Gastrocnemius medialis (tissue), 4 donors: ENCODE measurements at regions not wholly inside any gene's neighbourhood (a gene's known extent, or its start where the extent isn't known, plus 50 kb on each side); places are given as distances from the start of the nearest gene placed in this dataset.

ENCODE experiments used
- POLR2A ChIP-seq, 2 donors: fragments of 450-650 bp; IDR thresholded peaks; one replicate each; pipeline ENCODE4 v1.6.1; 2017; ENCODE audit warnings: antibody characterized with exemption in 2 of 2, mild to moderate bottlenecking in 2 of 2, moderate library complexity in 2 of 2
- TF ChIP-seq, protein P1 (sequence below), 5 experiments: fragments of 450-650 bp in 3 of 5; fragments of 200-600 bp in 2 of 5; sonication (generic) in 2 of 5; IDR thresholded peaks in 4 of 5; conservative IDR thresholded peaks in 1 of 5; 1 replicate in 4 of 5; 2 replicates in 1 of 5; pipeline ENCODE4 v1.5.1; 2016 to 2019; ENCODE audit warnings: antibody characterized with exemption in 5 of 5, mild to moderate bottlenecking in 3 of 5, moderate library complexity in 3 of 5

DNA sequence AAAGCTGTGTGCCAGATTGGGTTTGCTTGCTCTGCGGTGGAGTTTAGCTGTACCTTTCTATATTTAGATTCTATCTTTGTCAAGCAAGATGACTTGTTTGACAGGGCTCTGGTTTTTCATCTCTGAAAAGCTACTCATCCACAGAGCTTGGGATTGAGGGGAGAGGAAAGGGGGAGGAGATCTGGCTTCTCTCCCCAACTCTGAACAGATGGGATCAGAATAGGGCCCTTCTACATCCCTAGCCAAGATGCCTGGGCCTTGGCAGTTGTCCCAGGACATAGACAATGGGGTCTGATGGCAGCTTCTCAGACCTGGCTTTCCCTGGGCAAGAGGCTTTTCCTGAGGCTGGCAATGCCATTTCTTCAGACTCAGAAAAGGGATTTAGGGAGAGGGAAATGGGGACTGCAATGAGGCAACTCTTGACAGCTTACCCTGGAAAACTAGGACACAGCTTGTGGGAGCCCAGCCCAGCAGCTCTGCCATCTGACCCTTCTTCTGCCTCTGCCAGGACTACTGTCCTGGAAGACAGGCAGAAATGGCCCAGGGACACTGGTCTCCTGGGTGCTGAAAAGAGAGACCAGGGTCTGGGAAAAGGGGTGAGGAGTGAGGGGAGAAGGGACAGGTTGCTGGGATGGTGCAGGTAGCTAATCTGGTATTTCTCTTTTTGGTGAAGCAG is 50.2 kb upstream of the ASTN2 start:
- TF ChIP-seq POLR2A (IDR thresholded peaks at IDR 0.05), result no peak
- TF ChIP-seq, protein P1, sequence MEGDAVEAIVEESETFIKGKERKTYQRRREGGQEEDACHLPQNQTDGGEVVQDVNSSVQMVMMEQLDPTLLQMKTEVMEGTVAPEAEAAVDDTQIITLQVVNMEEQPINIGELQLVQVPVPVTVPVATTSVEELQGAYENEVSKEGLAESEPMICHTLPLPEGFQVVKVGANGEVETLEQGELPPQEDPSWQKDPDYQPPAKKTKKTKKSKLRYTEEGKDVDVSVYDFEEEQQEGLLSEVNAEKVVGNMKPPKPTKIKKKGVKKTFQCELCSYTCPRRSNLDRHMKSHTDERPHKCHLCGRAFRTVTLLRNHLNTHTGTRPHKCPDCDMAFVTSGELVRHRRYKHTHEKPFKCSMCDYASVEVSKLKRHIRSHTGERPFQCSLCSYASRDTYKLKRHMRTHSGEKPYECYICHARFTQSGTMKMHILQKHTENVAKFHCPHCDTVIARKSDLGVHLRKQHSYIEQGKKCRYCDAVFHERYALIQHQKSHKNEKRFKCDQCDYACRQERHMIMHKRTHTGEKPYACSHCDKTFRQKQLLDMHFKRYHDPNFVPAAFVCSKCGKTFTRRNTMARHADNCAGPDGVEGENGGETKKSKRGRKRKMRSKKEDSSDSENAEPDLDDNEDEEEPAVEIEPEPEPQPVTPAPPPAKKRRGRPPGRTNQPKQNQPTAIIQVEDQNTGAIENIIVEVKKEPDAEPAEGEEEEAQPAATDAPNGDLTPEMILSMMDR (IDR thresholded peaks at IDR 0.05 in 4 of 5, conservative IDR thresholded peaks at IDR 0.05 in 1 of 5), result no peak
